AG04450 (cell line): ENCODE measurements at regions not wholly inside any gene's neighbourhood (a gene's known extent, or its start where the extent isn't known, plus 50 kb on each side); places are given as distances from the start of the nearest gene placed in this dataset.
"Not testable (repeated sequence)": the region's sequence is repeated elsewhere in the genome, so short reads cannot be mapped to it uniquely, and the experiment has no call there.

Experiments
- CTCF ChIA-PET: fragments of 300-600, 350-600 bp; formaldehyde crosslinking; extraction: SDS; loops from one replicate; lab custom pipeline; 2022; ENCODE audit warnings: antibody characterized with exemption, inconsistent platforms; lab: Charles Lee
- POLR2A ChIA-PET: fragments of 350-600 bp; formaldehyde crosslinking; extraction: SDS; loops from one replicate; lab custom pipeline; 2021; ENCODE audit warnings: antibody characterized with exemption, inconsistent platforms; lab: Yijun Ruan, JAX
- DNase-seq: peaks from one replicate; pipeline ENCODE4 v3.0.0-alpha.2; 2011; ENCODE audit warnings: low read depth, low spot score
- H3K27ac ChIP-seq: one replicate; pipeline ENCODE4 v1.5.1; 2012; ENCODE audit warnings: low read depth, low read length, control low read depth
- H3K27me3 ChIP-seq: one replicate; pipeline ENCODE4 v1.6.0; 2012; ENCODE audit warnings: low read length; ENCODE audit not compliant: control insufficient read depth, insufficient read depth
- H3K4me3 ChIP-seq: 2 replicates; pipeline ENCODE4 v1.5.1; 2011; ENCODE audit warnings: mild to moderate bottlenecking, low read depth, low read length, control low read depth
- H3K9me3 ChIP-seq: 2 replicates; pipeline ENCODE4 v1.5.1; 2012; ENCODE audit warnings: low read length; ENCODE audit not compliant: control insufficient read depth, insufficient read depth
- TF ChIP-seq, protein P1 (sequence below): IDR thresholded peaks from 2 replicates; pipeline ENCODE4 v1.5.1; 2011; ENCODE audit warnings: low read depth, low read length, control low read depth, inconsistent platforms

DNA sequence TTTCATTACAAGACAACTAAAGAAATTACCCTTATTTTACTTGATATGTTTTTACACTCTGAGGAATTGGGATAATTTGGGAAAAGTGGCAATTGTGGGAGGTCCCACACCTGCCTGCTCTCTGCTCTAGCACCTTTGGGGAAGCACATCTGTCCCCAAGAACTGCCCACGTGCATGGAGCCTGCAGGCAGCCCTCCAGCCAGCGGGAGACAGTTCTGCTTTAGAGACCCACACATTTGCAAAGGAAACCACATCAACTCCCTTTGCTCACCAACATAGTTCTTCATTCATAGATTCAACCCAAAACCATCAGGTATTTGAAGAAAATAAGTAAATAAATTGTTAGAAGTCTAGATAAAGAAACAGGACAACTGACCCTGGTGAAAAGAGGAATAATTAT is 239.9 kb upstream of the ID2 start:
- ChIA-PET POLR2A (no interaction called here), CTCF (no interaction called here)
- Histone ChIP-seq H3K27ac (no peak overlapping the region), H3K9me3 (no peaks in the 10 kb centered on the region), H3K27me3 (no peaks in the 10 kb centered on the region), H3K4me3 (no peak overlapping the region)
- no peak for DNase-seq
- TF ChIP-seq, protein P1, sequence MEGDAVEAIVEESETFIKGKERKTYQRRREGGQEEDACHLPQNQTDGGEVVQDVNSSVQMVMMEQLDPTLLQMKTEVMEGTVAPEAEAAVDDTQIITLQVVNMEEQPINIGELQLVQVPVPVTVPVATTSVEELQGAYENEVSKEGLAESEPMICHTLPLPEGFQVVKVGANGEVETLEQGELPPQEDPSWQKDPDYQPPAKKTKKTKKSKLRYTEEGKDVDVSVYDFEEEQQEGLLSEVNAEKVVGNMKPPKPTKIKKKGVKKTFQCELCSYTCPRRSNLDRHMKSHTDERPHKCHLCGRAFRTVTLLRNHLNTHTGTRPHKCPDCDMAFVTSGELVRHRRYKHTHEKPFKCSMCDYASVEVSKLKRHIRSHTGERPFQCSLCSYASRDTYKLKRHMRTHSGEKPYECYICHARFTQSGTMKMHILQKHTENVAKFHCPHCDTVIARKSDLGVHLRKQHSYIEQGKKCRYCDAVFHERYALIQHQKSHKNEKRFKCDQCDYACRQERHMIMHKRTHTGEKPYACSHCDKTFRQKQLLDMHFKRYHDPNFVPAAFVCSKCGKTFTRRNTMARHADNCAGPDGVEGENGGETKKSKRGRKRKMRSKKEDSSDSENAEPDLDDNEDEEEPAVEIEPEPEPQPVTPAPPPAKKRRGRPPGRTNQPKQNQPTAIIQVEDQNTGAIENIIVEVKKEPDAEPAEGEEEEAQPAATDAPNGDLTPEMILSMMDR, result no peak

DNA sequence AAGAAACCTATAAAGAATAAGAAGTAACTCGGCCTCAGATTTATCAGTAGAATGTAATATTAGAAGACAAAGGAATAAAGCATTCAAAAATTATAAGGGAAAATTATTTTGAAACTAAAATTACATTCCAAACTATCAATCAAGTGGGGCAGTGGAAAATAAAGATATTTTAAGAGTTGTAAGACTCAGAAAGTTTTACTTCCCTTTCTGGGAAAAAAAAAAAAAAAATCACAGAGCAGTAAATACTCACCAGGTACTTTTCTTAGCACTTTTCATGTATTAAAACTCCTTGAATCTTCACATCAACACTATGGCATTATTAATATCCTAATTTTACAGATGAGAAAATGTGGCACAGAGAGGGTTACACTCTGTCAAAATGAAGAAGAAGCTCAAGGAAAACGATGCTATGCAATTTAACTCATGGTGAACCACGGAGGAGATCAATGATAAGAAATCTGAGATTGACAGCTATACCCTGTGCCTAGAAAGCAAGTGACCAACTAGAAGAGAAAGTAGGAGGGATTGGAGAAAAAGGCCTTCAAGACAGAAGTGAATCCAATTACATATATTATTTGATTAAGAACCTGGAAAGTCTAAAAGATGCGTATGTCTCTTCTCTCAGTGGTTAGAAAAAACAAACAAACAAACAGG is 238.9 kb upstream of the ID2 start:
- TF ChIP-seq, protein P1, result no peak
- CTCF ChIA-PET, result no interaction called here
- POLR2A ChIA-PET, result no interaction called here
- no peak for DNase-seq
- Histone ChIP-seq H3K4me3 (no peak overlapping the region), H3K27me3 (no peaks in the 10 kb centered on the region), H3K27ac (no peak overlapping the region), H3K9me3 (no peaks in the 10 kb centered on the region)

- Histone ChIP-seq H3K9me3 (no peaks in the 10 kb centered on the region), H3K27ac (no peak overlapping the region), H3K27me3 (no peaks in the 10 kb centered on the region), H3K4me3 (no peak overlapping the region)
- ChIA-PET POLR2A (no interaction called here), CTCF (interaction anchor here (0.8 kb wide), 1 partner anchor 18 kb away, joined by 3 read pairs; no protein-coding TSS in a partner anchor)
- TF ChIP-seq, protein P1, result no peak
- no peak for DNase-seq
Observed at GRCh38 chr2:8445580-8445979, 236.3 kb upstream of the ID2 start.

DNA sequence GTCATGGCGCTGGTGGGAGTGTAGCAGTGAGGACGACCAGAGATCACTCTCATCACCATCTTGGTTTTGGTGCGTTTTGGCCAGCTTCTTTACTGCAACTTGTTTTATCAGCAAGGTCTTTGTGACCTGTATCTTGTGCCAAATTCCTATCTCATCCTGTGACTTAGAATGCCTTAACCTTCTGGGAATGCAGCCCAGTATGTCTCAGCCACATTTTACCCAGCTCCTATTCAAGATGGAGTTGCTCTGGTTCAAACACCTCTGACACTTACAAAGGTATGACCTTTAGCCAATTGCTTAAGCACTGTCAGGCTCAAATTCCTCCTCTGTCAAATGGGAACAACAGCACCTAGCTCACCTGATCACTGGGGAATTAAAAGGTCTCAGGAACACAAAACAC is 235.1 kb upstream of the ID2 start:
- H3K9me3 ChIP-seq, DNase-seq, CTCF ChIA-PET, H3K4me3 ChIP-seq, H3K27ac ChIP-seq, H3K27me3 ChIP-seq: not testable (repeated sequence)
- POLR2A ChIA-PET, result interaction anchor here (1.1 kb wide), 1 partner anchor 235 kb away, joined by 3 read pairs; the partner anchor contains the start of gene ID2

GRCh38 chr2:8447610-8448221 is 234.1 kb upstream of the ID2 start:
- TF ChIP-seq, protein P1, result no peak
- Histone ChIP-seq H3K27me3 (no peaks in the 10 kb centered on the region), H3K9me3 (no peaks in the 10 kb centered on the region), H3K27ac (no peak overlapping the region), H3K4me3 (no peak overlapping the region)
- ChIA-PET POLR2A (no interaction called here), CTCF (no interaction called here)
- DNase-seq, result no peak
